Ovary (tissue), 7 donors: ENCODE measurements at regions not wholly inside any gene's neighbourhood (a gene's known extent, or its start where the extent isn't known, plus 50 kb on each side); places are given as distances from the start of the nearest gene placed in this dataset.

Experiments used
- DNase-seq, 5 donors: peaks; one replicate each; pipeline ENCODE4 v3.0.0-alpha.2; 2019 to 2020
- H3K27ac ChIP-seq, 2 donors: fragments of 200-600 bp; one replicate each; pipeline versions ENCODE4 v1.5.1 to v1.8.0; 2019 to 2022
- H3K27me3 ChIP-seq: fragments of 200-600 bp; one replicate; pipeline ENCODE4 v1.8.0; 2022
- H3K36me3 ChIP-seq: fragments of 200-600 bp; sonication (generic); one replicate; pipeline ENCODE4 v1.5.1; 2019
- H3K4me1 ChIP-seq: one replicate; pipeline ENCODE4 v1.8.1; 2013; ENCODE audit warnings: mild to moderate bottlenecking, moderate library complexity; ENCODE audit not compliant: insufficient read depth
- H3K4me3 ChIP-seq: fragments of 200-600 bp; sonication (generic); one replicate; pipeline ENCODE4 v1.5.1; 2017
- H3K9me3 ChIP-seq, 2 donors: fragments of 200-600 bp in 1 of 2; sonication (generic) in 1 of 2; one replicate each; pipeline versions ENCODE4 v1.5.1 to v1.8.1; 2013 to 2019; ENCODE audit warnings: mild to moderate bottlenecking in 1 of 2, moderate library complexity in 1 of 2
- EP300 ChIP-seq: sonication (generic); formaldehyde crosslinking; IDR thresholded peaks from one replicate; pipeline ENCODE4 v1.6.1; 2017; ENCODE audit warnings: antibody characterized with exemption
- POLR2A ChIP-seq: fragments of 450-650 bp; IDR thresholded peaks from one replicate; pipeline ENCODE4 v1.6.1; 2017; ENCODE audit warnings: antibody characterized with exemption, mild to moderate bottlenecking, moderate library complexity
- WGBS, 3 donors: extraction: QIAGEN DNeasy Blood & Tissue Kit in 1 of 3; methylation state at CpG; one replicate each; pipeline versions ENCODE4 v1.1.5 to v1.1.7; 2013 to 2017; 5-methylcytosine and 5-hydroxymethylcytosine counted together
- intact Hi-C, 4 donors: fragments of 100-400 bp; cut with DNase I; formaldehyde crosslinking; loops; one replicate each; pipeline versions ENCODE4 v1.11.0 to v1.15.1; 2022 to 2023
- TF ChIP-seq, protein P1 (sequence below), 3 donors: fragments of 450-650 bp in 2 of 3; fragments of 200-600 bp in 1 of 3; IDR thresholded peaks; one replicate each; pipeline versions ENCODE4 v1.5.1 to v1.8.0; 2016 to 2022; ENCODE audit warnings: antibody characterized with exemption in 3 of 3, mild to moderate bottlenecking in 1 of 3
- donor health status: DM: no; HTN: no; CAD: no; lungs with moderate emphysema.
- donor health status: DM: no; HTN: no; CAD: no.
- donor health status: Bipolar disorder and iron deficiency.
- donor health status: DM: no; HTN: no; CAD: no.
- donor health status: DM: yes; HTN: yes; CAD: no.

DNA sequence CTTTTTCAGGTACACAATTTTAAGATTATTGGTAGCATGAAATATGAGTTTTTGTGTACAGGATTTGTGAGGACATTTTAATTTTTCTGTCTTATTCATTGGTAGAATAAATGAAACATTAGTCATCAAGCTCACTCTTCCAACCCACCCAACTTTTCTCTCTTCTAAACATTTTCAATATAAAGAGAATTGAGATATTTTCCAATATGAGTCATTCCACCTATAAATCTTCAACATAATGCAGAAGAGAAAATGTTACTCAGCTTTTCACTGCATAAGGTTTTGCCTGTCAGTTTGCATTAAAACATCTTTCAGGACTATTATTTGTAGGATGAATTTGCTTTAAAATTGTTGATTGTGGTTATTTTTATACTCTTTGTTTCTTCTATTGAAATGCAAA, 330.7 kb downstream of the PCDH20 start:
- DNase-seq: no peak
- Histone ChIP-seq H3K4me3 (no peak overlapping the region), H3K9me3 (no peaks in the 10 kb centered on the region), H3K36me3 (no peaks in the 10 kb centered on the region), H3K4me1 (no peaks in the 10 kb centered on the region), H3K27me3 (no peaks in the 10 kb centered on the region), H3K27ac (no peak overlapping the region)
- intact Hi-C loops: no loop called here
- TF ChIP-seq, protein P1, sequence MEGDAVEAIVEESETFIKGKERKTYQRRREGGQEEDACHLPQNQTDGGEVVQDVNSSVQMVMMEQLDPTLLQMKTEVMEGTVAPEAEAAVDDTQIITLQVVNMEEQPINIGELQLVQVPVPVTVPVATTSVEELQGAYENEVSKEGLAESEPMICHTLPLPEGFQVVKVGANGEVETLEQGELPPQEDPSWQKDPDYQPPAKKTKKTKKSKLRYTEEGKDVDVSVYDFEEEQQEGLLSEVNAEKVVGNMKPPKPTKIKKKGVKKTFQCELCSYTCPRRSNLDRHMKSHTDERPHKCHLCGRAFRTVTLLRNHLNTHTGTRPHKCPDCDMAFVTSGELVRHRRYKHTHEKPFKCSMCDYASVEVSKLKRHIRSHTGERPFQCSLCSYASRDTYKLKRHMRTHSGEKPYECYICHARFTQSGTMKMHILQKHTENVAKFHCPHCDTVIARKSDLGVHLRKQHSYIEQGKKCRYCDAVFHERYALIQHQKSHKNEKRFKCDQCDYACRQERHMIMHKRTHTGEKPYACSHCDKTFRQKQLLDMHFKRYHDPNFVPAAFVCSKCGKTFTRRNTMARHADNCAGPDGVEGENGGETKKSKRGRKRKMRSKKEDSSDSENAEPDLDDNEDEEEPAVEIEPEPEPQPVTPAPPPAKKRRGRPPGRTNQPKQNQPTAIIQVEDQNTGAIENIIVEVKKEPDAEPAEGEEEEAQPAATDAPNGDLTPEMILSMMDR (IDR thresholded peaks at IDR 0.05): no peak
- TF ChIP-seq EP300 (no peak), POLR2A (no peak)

DNA sequence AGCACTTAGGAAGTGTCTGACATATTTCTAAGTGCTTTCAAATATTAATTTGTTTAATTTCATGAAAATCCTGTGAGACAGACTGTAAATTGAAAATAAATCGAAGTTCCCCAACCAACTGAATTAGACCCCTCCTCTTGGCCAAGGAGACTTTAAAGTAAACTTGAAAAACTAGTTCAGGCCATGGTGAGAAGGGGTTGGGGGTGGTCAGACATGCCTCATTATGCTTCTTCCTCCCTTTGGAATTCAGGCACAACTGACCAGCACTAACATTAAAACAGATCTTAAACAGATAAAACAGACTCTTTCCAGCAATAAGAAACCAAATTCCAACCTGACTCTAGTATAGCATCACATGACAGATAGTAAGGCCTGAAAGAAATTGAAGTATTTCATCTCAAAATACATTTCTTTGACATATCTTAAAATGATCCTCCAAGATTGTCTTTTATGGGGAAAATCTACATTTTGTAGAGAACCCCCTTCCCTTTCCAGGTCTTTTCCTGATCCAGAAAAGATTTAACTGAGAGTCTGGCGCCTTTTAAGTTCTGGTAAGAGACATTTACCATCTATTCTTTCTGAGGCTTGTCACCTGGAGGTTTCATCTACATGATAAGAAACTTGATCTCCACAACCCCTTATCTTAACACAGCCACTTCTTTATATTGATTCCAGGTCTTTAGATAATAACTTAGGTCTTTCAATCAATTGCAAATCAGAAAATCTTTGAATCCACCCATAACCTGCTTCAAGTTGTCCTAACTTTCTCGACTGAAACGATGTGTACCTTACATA, 336.5 kb downstream of the PCDH20 start:
- no peak overlapping the region for H3K27ac ChIP-seq
- H3K9me3 ChIP-seq: no peaks in the 10 kb centered on the region
- intact Hi-C loops: no loop called here
- no peak overlapping the region for H3K4me3 ChIP-seq
- WGBS, 3 donors: 68 to 79% (median 71%) methylated on average over 4 of the region's 4 CpGs
- H3K4me1 ChIP-seq: no peaks in the 10 kb centered on the region
- H3K36me3 ChIP-seq: no peaks in the 10 kb centered on the region
- DNase-seq: no peak
- H3K27me3 ChIP-seq: no peaks in the 10 kb centered on the region
- TF ChIP-seq EP300 (no peak), POLR2A (no peak)
- TF ChIP-seq, protein P1 (IDR thresholded peaks at IDR 0.05): no peak

DNA sequence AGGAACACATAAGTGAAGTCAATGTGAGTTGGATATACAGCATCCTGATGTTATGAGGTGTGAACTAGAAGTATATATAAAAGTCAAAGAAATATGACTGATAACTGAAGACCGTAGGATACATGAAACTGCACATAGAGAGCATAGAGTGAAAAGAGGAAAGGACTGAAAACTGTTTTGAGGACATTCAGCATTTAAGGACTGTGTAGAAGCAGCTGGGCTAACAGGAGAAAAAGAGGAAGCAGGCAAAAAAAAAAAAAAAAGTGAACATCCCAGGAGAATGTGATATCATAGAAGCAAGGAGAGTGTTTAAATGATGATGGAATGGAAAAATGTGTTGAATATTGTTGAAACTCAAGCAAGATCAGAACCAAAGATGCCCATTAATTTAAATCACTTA, 363.5 kb downstream of the PCDH20 start:
- Histone ChIP-seq H3K9me3 (no peaks in the 10 kb centered on the region), H3K27me3 (peaks cover 4% of the 10 kb centered on the region), H3K4me3 (no peak overlapping the region), H3K27ac (no peak overlapping the region), H3K4me1 (no peaks in the 10 kb centered on the region), H3K36me3 (no peaks in the 10 kb centered on the region)
- TF ChIP-seq, protein P1 (IDR thresholded peaks at IDR 0.05): no peak
- no peak for TF ChIP-seq POLR2A
- no peak for TF ChIP-seq EP300
- WGBS, 3 donors: 80 to 83% (median 81%) methylated on average over 1 of the region's 1 CpG
- intact Hi-C loops: no loop called here
- no peak for DNase-seq

DNA sequence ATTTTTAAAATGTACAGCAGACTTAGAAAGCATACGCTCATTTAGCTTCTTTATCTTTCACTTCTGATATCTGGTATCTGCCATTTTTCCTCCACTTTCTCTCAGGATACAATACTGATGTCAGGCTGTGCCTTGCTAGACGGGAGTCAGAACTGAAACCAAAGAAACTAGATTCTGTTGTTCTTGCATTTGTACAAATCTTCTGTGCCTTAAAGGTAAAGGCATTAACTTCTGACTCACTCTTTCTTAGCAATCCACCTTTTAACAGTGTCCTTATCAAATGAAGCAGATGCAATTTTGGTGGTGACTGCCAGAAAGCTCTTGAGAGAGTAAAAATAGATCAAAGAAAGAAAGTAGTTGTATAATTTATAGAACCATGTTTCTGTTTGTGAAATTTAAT, 370.4 kb downstream of the PCDH20 start:
- TF ChIP-seq, protein P1 (IDR thresholded peaks at IDR 0.05): no peak
- TF ChIP-seq POLR2A: no peak
- TF ChIP-seq EP300: no peak
- no peak for DNase-seq
- Histone ChIP-seq H3K36me3 (no peaks in the 10 kb centered on the region), H3K27ac (no peak overlapping the region), H3K4me1 (no peaks in the 10 kb centered on the region), H3K4me3 (no peak overlapping the region), H3K27me3 (no peaks in the 10 kb centered on the region), H3K9me3 (no peaks in the 10 kb centered on the region)
- intact Hi-C loops: no loop called here
- 10 to 21% (median 10%) methylated on average over 2 of the region's 2 CpGs for WGBS, 3 donors
